BE2C (cell line): ENCODE measurements at regions not wholly inside any gene's neighbourhood (a gene's known extent, or its start where the extent isn't known, plus 50 kb on each side); places are given as distances from the start of the nearest gene placed in this dataset.

Experiments
- DNase-seq: peaks from one replicate; pipeline ENCODE4 v3.0.0-alpha.2; 2020
- H3K27me3 ChIP-seq: fragments of 250-450 bp; sonication (Bioruptor Pico); 2 replicates; pipeline ENCODE4 v1.5.1; 2020; ENCODE audit warnings: mild to moderate bottlenecking
- H3K36me3 ChIP-seq: fragments of 250-450 bp; sonication (Bioruptor Pico); 2 replicates; pipeline ENCODE4 v1.5.1; 2020; ENCODE audit warnings: mild to moderate bottlenecking
- H3K4me1 ChIP-seq: fragments of 250-450 bp; sonication (Bioruptor Pico); 2 replicates; pipeline ENCODE4 v1.5.1; 2020
- H3K4me3 ChIP-seq: 2 replicates; pipeline ENCODE4 v1.5.1; 2011; ENCODE audit warnings: low read depth, low read length
- H3K9me3 ChIP-seq: fragments of 250-450 bp; sonication (Bioruptor Pico); 2 replicates; pipeline ENCODE4 v1.5.1; 2020
- TF ChIP-seq, protein P1 (sequence below): IDR thresholded peaks from 2 replicates; pipeline ENCODE4 v1.5.1; 2012; ENCODE audit warnings: mild to moderate bottlenecking, low read depth, low read length

DNA sequence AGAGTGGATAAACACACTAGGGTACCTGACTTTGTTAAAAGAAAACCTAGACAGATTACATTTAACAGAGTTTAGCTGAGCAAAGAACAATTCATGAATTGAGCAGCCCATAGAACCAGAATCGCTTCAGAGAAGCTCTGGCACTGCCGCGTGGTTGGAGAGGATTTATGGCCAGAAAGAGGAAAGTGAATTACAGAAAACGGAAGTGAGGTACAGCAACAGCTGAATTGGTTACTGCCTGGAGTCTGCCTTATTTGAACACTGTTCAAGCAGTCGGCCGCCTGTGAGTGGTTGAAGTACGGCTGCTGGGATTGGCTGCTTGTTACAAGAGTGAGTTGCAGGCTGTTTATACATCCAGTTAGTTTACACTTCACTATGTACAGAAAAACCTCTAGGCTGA, 253.8 kb upstream of the CDYL start:
- Histone ChIP-seq H3K4me3 (no peak overlapping the region), H3K36me3 (no peaks in the 10 kb centered on the region), H3K4me1 (no peaks in the 10 kb centered on the region), H3K27me3 (no peaks in the 10 kb centered on the region), H3K9me3 (no peaks in the 10 kb centered on the region)
- TF ChIP-seq, protein P1, sequence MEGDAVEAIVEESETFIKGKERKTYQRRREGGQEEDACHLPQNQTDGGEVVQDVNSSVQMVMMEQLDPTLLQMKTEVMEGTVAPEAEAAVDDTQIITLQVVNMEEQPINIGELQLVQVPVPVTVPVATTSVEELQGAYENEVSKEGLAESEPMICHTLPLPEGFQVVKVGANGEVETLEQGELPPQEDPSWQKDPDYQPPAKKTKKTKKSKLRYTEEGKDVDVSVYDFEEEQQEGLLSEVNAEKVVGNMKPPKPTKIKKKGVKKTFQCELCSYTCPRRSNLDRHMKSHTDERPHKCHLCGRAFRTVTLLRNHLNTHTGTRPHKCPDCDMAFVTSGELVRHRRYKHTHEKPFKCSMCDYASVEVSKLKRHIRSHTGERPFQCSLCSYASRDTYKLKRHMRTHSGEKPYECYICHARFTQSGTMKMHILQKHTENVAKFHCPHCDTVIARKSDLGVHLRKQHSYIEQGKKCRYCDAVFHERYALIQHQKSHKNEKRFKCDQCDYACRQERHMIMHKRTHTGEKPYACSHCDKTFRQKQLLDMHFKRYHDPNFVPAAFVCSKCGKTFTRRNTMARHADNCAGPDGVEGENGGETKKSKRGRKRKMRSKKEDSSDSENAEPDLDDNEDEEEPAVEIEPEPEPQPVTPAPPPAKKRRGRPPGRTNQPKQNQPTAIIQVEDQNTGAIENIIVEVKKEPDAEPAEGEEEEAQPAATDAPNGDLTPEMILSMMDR: no peak
- no peak for DNase-seq

DNA sequence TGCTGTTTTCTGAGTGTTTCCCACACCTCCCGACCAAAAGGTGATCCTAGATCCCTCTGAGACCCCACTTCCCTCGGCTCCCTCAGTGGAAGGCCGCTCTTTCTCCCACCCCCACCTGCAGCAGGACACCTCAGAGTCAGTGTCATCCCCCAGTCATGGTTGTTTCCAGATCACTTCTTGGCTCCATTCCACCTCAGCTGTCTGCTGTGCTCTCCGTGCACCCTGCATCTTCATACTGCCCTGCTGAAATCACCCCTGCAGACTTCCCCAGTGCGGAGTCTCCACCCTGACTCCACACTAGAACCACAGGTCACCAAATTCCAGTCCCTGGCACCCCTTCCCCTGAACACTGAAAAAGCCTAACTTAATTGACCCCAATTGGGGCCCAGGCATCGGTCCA, 255.1 kb upstream of the CDYL start:
- H3K4me3 ChIP-seq: no peak overlapping the region
- DNase-seq: no peak
- H3K9me3 ChIP-seq: no peaks in the 10 kb centered on the region
- no peaks in the 10 kb centered on the region for H3K27me3 ChIP-seq
- no peaks in the 10 kb centered on the region for H3K36me3 ChIP-seq
- TF ChIP-seq, protein P1: no peak
- H3K4me1 ChIP-seq: no peaks in the 10 kb centered on the region

DNA sequence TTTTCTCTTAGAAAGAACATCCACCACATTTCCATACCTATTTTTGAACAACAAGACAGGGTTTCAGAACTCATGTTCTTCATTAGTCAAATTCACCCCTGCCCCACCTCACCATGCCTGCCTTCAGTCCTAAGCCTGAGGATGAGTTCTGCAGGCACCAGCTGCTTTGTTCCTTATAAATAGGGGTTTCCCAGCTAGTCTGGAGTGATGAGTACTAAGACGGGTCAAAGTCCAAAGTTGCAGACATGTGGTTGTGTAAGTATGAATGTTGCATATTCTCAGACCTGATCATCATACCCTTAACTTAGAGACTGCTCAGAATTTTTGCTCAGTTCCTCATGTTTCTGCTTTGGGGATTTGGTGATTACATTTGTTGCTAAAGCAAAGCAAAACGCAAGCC, 257.7 kb upstream of the CDYL start:
- Histone ChIP-seq H3K4me3 (no peak overlapping the region), H3K9me3 (no peaks in the 10 kb centered on the region), H3K4me1 (no peaks in the 10 kb centered on the region), H3K36me3 (no peaks in the 10 kb centered on the region), H3K27me3 (no peaks in the 10 kb centered on the region)
- TF ChIP-seq, protein P1: no peak
- DNase-seq: no peak

DNA sequence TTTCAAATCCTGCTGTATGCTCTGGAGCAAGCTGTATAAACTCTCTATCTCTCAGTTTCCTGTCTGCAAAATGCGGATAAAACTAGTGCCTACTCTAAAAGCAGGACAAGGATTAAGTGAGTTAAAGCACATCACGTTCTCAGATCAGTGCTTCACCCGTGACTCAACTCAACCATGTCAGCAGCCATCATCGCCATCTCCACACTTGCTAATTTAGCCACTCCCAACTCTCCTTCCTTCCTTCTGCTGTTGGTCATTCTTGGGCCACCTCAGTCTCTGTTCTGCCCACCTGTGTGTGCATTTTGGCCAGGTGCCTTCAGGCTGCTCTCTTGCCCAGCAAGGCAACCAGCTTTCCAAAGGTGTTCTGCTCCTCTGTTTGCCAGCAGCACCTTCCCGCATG, 260.0 kb upstream of the CDYL start:
- TF ChIP-seq, protein P1: no peak
- Histone ChIP-seq H3K27me3 (no peaks in the 10 kb centered on the region), H3K4me3 (no peak overlapping the region), H3K36me3 (no peaks in the 10 kb centered on the region), H3K4me1 (no peaks in the 10 kb centered on the region), H3K9me3 (no peaks in the 10 kb centered on the region)
- no peak for DNase-seq

DNA sequence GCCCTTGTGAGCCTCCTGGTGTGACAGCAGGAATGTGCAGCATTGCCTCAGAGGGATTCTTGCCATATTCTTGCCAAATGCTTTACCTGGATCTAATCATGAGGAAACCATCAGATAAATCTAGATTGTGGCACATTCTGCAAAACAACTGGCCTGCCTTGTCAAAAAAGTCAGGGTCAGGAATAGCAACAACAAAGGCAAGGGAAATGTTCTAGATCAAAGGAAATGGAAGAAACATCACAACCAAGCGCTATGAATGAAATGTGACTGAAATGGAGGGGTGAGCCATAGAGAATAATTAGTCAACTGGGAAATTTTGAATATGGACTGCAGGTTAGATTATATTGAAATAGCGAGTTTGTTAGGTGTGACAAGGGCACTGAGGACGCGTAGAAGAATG, 262.6 kb upstream of the CDYL start:
- Histone ChIP-seq H3K36me3 (no peaks in the 10 kb centered on the region), H3K4me3 (no peak overlapping the region), H3K9me3 (no peaks in the 10 kb centered on the region), H3K4me1 (no peaks in the 10 kb centered on the region), H3K27me3 (no peaks in the 10 kb centered on the region)
- DNase-seq: no peak
- TF ChIP-seq, protein P1: no peak

DNA sequence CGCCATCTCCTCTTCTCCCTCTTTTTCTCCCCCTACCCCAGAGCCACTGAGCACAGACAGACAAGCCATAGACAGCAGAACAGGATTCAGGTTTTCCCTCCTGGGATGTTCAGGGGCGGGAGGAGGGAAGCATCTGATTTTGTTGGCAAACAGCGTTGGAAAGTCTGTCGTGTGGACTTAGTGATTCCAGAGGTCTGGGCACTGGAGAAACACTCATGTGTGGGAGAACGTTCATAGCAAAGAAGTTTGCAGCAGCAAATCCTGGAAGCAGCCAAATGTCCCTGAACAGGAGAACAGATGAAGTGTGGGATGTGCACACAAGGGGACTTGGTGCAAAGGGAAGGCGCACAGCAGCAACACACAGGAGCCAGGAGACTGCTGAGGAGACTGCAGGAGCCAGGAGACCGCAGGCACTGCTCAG, 264.1 kb upstream of the CDYL start:
- no peaks in the 10 kb centered on the region for H3K9me3 ChIP-seq
- H3K4me3 ChIP-seq: no peak overlapping the region
- DNase-seq: no peak
- H3K36me3 ChIP-seq: no peaks in the 10 kb centered on the region
- H3K27me3 ChIP-seq: no peaks in the 10 kb centered on the region
- no peaks in the 10 kb centered on the region for H3K4me1 ChIP-seq
- TF ChIP-seq, protein P1: no peak
